SW 1271 (cell line): ENCODE measurements at regions not wholly inside any gene's neighbourhood (a gene's known extent, or its start where the extent isn't known, plus 50 kb on each side); places are given as distances from the start of the nearest gene placed in this dataset.

Experiments used
- DNase-seq, 2 experiments: peaks; one replicate each; lab custom pipeline; 2025; lab: John Stamatoyannopoulos, UW

DNA sequence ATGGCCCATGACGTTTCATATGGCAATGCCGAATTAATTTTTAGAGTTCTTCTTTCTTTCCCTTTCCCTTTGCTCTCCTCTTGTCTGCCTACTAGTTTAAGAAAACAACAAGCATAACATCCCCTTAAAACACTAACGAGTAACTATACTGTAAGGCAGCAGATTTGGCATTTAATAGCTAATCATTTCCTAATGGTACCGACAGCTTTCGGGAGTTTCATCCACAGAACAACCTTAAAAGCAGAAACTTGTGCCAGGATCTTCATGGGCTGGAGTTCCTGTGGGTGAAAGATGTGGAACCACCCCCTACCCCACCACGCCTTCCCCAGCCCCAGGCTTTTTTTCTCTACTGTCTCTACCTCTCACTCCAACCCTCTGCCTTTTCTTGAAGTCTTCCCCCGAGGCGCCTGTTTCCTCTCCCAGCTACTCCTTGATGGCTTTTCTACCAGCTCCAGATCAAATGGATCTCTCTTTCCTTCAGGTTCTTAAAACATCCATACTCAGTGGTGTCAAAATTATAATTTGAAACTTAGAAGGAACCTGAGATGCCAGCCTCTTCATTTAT is 319.5 kb downstream of the PIK3R1 start:
- DNase-seq = no peak

DNA sequence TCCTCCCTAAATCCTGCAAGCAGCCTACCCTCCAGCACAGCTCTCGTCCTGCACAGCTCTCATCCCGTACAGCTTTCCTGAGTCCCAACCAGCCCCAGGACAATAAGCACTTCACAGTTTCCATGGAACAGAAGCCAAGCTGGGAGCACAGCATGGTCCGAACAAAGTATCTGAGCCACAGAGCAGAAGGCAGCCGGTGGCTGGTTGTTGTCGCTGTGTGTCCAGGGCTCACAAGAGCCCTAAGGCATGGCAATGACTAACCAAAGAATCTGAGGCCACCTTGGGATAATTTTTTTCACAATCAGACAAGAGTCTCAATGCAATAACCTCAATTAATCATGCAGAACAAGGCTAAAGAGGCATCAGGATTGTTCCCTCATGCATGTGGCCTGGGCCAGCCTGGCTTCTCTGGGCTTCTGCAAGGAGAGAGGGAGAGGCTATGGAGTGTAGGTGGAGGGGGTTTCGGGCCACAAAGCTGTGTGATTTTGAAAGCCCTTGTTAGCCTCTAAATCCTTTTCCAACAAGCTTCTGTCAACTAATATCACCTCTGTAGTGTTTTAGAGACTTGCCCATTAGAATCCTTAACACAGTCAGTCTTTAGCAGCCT is 323.4 kb downstream of the PIK3R1 start:
- no peak for DNase-seq

DNA sequence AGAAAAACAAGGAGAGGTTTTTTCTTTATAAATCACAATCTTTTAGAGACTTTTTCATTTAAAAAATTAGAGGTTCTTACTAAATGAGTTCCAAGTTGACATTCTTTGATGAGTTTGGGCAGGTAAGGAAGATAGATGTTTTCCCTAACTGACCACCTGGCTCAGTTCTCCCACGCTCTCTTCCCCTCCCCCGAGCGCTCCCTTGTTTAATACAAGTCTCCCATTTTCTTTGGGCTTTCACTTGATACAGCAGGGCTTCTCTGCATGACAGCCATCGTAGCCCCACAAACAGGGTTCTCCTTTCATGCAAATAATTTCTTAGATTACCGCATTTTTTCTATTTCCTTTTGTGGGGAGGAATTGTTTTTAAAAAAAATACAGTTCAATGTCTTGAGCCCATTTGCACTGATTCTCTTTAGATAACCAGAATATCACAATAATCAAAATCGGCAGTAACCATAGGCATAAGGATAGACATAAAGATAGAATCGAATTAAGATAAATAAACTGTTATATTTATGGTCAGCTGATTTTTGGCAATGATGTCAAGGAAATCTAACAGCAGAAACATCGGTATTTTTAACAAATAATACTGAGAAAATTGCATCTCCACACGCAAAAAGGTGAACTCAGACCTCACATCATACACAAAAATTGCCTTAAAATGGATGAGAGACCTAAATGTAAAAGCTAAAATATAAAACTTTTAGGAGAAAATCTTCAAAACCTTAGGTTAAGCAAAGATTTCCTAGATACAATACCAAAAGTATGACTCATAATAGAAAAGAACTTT is 325.4 kb downstream of the PIK3R1 start:
- DNase-seq = no peak

- no peak for DNase-seq
These were observed 326.7 kb downstream of the PIK3R1 start for GRCh38 chr5:68542207-68542606.

GRCh38 chr5:68543212-68543611 is 327.7 kb downstream of the PIK3R1 start:
- DNase-seq = no peak

DNA sequence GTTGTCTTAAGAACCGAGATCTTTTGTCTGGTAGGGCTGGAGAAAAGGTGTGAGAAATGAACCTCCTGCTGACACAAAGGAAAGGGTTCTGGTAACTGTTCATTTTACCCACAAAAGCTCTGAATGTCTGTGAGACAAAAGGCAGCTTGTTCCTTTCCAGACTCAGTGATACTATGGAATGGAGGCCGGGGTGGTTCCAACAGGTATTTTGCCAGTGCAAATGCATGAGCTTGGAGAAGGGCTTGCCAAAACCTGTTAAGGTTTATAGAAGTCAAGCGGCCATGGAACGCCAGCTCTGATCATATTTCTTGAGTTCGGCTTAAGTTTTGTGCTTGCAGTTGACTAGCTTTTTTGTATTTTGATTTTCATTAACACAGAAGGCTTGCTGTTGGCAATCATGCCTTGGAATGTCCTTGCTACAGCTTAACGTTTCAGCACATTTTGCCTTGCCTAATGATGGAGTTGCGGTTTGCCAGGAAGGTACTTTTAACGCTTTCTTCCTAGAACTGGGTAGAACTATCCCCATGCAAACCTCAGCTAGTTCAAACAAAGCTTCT is 328.6 kb downstream of the PIK3R1 start:
- no peak for DNase-seq

DNA sequence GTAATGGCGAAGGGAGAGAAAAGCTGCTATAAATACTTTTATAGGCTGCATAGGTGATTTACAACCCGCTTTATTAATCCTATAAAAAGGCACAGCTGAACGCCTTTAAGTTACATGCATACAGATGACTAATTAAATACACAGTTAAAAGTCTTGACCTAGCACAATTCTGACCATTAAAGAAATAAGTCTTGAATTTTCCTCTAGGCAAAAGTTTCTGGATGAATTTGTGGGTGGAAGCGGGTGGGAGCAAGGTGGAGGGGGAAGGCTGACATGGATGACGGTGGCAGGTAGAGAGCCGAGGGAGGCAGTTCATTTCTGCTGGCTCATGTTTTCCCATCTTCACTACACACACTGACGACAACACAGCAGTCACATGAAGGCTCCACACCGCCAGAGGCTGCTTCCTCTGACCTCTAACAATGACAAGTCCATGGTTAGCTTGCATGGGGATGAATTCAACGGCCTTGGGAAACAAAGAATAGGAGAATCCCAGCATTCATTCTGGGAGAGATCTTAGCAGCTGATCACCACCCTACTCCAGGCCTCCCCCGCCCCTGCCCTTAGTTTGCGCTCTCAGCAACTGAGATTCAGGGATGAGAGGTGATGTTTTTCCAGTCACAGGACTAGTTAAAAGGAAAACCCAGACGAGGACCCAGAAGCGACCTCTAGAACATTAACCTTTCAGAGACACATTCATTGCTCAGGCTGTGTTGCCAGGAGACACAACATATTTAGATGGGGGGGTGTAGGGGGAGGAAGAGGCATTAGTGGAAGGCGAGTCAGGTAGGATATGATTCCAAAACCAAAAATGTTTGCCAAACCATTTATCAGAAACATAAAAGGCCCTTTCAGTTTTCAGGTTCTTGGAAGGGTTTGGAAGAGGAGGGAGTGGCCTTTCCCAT is 329.3 kb downstream of the PIK3R1 start:
- DNase-seq = no peak

- no peak for DNase-seq
These were observed 330.2 kb downstream of the PIK3R1 start for GRCh38 chr5:68545636-68546295.

DNA sequence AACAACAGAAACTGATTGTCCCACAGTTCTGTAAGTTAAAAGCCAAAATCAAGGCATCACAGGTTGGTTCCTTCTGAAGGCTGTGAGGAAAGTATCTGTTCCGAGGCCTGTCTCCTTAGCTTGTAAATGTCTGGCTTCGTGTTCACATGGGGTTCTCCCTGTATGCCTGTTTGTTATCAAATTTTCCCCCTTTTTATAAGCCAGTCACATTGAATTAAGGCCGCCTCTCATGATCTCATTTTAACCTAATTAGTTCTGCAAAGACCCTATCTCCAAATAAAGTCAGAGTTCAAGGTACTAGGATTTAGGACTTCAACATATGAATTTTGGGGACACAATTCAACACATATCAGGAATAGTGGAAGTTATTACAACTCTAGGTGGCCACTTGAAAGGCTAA is 331.5 kb downstream of the PIK3R1 start:
- no peak for DNase-seq

DNA sequence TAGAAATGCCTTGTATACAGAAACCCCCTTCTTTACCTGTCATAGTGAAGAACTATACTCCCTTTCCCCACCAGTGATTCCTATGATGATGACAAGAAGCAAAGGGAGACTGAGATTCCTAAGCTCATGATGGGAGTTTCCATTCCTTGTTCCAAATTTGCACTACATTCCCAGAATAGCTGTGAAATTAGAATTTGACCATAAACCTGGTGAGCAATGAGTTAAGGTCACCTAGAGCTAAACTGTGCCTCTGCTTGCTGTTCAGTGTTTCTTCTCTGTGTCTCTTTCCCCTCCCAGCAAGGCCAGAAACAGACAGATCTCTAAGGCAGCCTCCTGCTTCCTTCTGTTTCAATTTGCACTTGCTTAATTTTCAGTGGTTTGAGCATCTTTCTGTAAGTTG is 332.1 kb downstream of the PIK3R1 start:
- DNase-seq = no peak

GRCh38 chr5:68548959-68549676 is 333.6 kb downstream of the PIK3R1 start:
- DNase-seq = no peak

DNA sequence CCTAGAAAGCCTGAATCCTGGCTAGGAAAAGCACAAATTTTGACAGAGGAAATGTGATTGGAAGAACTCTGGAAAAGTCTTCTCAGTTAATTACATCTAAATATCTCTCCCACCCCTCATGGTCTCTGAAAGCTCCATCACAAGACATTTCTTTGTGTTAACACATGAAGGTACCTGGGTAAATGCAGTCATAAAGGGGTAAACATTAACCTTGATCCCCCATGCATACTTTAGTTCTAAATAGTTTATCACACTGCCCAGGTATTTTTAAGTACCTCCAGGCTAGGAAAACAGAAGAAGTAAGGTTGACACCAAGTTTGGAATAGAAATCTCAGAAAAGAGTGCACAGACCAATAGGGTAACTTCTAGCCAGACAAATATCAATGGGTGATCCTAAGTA is 334.5 kb downstream of the PIK3R1 start:
- no peak for DNase-seq

DNA sequence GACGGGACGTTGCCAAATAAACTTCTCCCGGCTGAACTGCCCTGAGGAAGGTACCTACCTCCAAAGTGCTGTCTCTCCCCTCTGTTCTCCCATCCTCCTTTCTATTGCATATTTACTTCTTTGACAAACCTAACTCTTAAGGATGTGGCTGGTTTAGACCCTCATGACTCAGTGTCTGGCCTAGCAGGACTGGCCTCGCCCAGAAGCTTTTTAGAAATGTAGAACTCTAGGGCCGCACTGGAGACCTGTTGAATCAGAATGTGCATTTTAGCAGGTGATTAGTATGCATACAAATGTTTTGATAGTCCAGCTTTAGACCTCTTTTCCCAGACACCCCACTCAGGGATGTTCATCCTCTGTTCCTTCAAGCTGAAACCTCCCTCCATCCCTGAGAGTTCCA is 335.9 kb downstream of the PIK3R1 start:
- DNase-seq = no peak

DNA sequence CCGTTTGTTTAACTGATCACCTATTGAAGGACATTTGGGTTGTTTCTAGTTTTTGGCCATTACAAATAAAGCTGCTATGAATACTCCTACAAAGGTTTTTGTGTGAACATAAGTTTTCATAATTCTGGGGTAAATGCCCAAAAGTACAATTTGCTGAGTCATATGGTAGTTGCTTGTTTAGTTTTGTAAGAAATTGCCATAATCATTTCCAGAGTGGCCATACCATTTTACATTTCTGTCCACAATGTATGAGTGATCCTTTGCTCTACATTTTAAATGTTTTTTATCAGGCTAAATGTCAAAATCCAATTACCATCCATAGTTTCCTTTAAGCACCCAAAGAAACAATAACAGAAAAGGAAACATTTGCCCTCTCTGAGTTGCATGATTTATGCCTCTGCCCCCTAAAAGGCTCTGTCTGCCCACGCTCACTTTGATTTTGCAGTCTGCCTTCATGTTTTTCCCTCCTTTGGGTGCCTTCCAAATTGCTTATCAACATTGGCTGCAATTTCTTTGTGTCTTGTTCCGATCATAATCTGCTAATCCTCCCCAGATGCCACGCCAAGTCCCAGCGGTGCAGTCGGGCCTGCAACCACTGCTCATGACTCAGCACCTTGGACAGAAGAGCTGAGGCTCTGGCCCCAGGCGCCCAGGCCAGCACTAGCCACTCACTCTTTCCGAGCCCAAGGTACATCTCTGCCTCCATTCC is 339.2 kb downstream of the PIK3R1 start:
- DNase-seq = no peak

- no peak for DNase-seq
These were observed 340.5 kb downstream of the PIK3R1 start for GRCh38 chr5:68555907-68556681.

DNA sequence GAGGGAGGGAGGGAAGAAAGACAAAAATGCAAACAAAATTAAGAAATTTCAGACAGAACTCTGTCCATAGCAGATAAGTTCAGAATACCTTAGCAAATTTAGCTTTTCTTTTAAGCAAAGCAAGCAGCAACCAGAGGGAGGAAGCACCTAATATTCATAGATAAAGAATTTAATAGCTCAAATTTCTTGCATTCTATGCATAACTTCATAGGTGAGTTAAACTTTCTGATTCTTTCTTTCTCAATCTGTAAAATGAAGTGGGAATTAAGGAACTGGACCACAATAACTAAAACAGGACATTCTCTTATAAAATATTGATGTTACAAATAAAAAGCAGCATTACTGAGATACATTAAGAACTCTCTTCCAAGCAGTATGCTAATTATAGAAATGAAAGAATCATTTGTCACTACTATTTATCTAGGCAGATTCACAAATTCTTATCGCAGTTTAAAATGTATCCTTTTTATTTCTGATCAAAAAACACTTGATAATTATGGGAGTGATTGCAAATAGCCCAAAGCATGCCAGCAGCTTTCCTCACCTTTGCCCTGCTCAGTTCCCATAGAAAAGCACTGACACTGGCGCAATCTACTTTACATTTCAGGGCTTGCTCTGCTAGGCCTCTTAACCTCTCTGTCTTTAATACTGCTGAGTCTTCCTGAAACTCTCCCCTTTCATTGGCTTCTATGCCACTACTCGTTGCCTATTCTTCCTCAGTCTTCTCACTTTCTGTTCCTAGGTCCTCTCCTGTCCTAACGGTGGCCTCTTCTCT is 341.8 kb downstream of the PIK3R1 start:
- no peak for DNase-seq

DNA sequence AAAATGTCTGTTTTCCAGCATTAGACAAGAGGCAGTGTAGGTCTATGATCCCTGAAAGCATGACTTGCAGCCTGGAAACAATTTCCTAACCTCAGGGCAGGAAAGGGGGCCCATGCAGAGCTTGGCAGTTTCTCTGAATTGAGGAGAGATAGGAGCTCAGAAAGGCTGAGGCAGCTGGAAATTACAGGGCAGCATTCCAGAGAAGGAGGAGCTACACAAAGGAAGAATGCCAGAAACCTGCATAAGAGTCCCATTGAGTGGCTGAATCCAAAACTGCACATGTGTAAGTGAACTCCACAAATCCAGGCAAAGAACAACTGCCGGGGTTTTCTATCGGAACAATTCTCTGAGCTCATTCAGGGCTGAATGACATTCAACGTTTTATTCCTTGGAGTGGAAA is 346.8 kb downstream of the PIK3R1 start:
- DNase-seq = no peak

- DNase-seq = no peak
These were observed 349.9 kb downstream of the PIK3R1 start for GRCh38 chr5:68565427-68565826.

- no peak for DNase-seq
These were observed 361.2 kb downstream of the PIK3R1 start for GRCh38 chr5:68576805-68577204.
